ENCODE measurements at regions not wholly inside any gene's neighbourhood (a gene's known extent, or its start where the extent isn't known, plus 50 kb on each side); places are given as distances from the start of the nearest gene placed in this dataset.
A peak's percentile ranks its signal among the peaks of the same experiment; 100 is the strongest.

DNA sequence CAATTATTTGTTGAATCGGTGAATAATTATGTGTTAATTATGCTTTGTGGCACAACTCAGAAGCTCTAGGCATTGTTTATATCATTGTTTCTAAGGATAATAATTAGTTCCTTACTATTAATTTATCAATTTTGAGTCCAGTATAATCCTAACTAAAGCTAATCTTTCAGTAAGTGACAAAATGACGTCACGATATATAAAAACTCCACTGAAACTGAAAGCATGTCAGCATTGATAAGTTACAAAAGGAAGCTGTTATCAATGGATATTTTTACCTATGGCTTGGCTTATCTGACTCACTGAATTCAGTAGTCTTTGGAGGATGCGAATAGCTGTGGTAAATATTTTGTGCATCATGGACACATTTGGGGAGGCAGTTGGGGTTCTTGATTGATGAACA, 793.1 kb downstream of the NXPH1 start:
- Histone ChIP-seq H3K36me3 (ENCODE audit: control insufficient read depth, low read depth, low read length) (no peaks in the 10 kb centered on the region), H3K4me1 (ENCODE audit: control insufficient read depth, low read depth, low read length) (no peaks in the 10 kb centered on the region), H3K4me3 (ENCODE audit: low read length) (no peak overlapping the region), H3K27me3 (ENCODE audit: control insufficient read depth, insufficient read depth, low read length) (no peaks in the 10 kb centered on the region), H3K27ac (ENCODE audit: low read length) (no peak overlapping the region), H3K9ac (ENCODE audit: low read length) (no peak overlapping the region), H3K9me3 (ENCODE audit: control insufficient read depth, low read depth, low read length) (no peaks in the 10 kb centered on the region)

DNA sequence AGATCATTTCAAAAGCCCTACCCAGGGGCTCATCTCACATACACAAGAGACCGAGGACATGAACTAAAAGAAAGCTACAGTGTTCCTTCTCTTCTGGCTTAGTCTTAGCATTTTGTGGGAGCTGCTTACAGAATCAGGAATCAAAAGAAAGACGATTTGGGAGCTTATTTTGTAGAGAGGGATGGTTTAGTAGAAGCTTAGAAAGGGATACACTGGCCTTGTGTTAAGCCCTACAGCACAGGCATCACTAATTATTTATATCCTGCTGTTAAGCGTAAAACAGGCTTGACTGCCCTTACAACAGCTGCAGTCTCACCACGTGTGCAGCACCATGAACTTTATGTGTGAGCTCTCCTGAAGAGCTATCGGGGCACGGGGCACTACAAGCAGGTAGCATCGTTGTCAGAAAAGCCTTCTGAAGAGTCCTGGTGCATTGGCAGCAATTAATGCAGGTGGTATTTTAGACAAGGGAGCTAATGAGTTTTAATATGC, 798.3 kb downstream of the NXPH1 start:
- H3K27ac ChIP-seq (ENCODE audit: low read length), result no peak overlapping the region
- no peak overlapping the region for H3K9ac ChIP-seq (ENCODE audit: low read length)
- no peaks in the 10 kb centered on the region for H3K27me3 ChIP-seq (ENCODE audit: control insufficient read depth, insufficient read depth, low read length)
- no peaks in the 10 kb centered on the region for H3K9me3 ChIP-seq (ENCODE audit: control insufficient read depth, low read depth, low read length)
- no peak overlapping the region for H3K4me3 ChIP-seq (ENCODE audit: low read length)
- H3K4me1 ChIP-seq (ENCODE audit: control insufficient read depth, low read depth, low read length), result no peaks in the 10 kb centered on the region
- H3K36me3 ChIP-seq (ENCODE audit: control insufficient read depth, low read depth, low read length), result no peaks in the 10 kb centered on the region

GRCh38 chr7:9240001-9240400, 806.6 kb downstream of the NXPH1 start:
- no peaks in the 10 kb centered on the region for H3K9me3 ChIP-seq (ENCODE audit: control insufficient read depth, low read depth, low read length)
- H3K27me3 ChIP-seq (ENCODE audit: control insufficient read depth, insufficient read depth, low read length), result no peaks in the 10 kb centered on the region
- H3K36me3 ChIP-seq (ENCODE audit: control insufficient read depth, low read depth, low read length), result no peaks in the 10 kb centered on the region
- H3K4me1 ChIP-seq (ENCODE audit: control insufficient read depth, low read depth, low read length), result no peaks in the 10 kb centered on the region
- no peak overlapping the region for H3K9ac ChIP-seq (ENCODE audit: low read length)
- H3K27ac ChIP-seq (ENCODE audit: low read length), result no peak overlapping the region
- H3K4me3 ChIP-seq (ENCODE audit: low read length), result no peak overlapping the region

- Histone ChIP-seq H3K4me3 (ENCODE audit: low read length) (no peak overlapping the region), H3K9ac (ENCODE audit: low read length) (no peak overlapping the region), H3K27me3 (ENCODE audit: control insufficient read depth, insufficient read depth, low read length) (no peaks in the 10 kb centered on the region), H3K36me3 (ENCODE audit: control insufficient read depth, low read depth, low read length) (no peaks in the 10 kb centered on the region), H3K4me1 (ENCODE audit: control insufficient read depth, low read depth, low read length) (no peaks in the 10 kb centered on the region), H3K27ac (ENCODE audit: low read length) (no peak overlapping the region), H3K9me3 (ENCODE audit: control insufficient read depth, low read depth, low read length) (no peaks in the 10 kb centered on the region)
Observed at GRCh38 chr7:9241826-9242225, 808.4 kb downstream of the NXPH1 start.

DNA sequence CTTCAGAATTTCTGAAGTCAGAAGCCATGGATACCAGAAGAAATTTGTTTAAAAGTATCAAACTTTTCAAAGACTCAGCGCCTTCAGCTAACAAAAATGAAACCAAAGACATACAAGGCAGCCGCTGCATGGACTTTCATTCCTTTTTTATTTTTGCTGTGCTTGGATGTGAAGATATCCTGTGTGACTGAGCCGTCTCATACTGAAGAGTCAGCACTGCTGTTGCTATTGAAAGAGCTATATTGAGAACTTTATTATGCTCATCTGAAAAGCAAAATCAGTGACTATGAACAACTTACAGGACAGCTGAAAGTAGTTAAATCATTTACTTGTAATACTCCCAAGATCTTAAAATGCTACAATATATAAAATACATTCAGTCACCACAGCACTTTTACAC, 809.2 kb downstream of the NXPH1 start:
- no peak overlapping the region for H3K27ac ChIP-seq (ENCODE audit: low read length)
- no peaks in the 10 kb centered on the region for H3K27me3 ChIP-seq (ENCODE audit: control insufficient read depth, insufficient read depth, low read length)
- no peaks in the 10 kb centered on the region for H3K9me3 ChIP-seq (ENCODE audit: control insufficient read depth, low read depth, low read length)
- no peaks in the 10 kb centered on the region for H3K36me3 ChIP-seq (ENCODE audit: control insufficient read depth, low read depth, low read length)
- H3K4me3 ChIP-seq (ENCODE audit: low read length), result no peak overlapping the region
- no peaks in the 10 kb centered on the region for H3K4me1 ChIP-seq (ENCODE audit: control insufficient read depth, low read depth, low read length)
- H3K9ac ChIP-seq (ENCODE audit: low read length), result no peak overlapping the region

DNA sequence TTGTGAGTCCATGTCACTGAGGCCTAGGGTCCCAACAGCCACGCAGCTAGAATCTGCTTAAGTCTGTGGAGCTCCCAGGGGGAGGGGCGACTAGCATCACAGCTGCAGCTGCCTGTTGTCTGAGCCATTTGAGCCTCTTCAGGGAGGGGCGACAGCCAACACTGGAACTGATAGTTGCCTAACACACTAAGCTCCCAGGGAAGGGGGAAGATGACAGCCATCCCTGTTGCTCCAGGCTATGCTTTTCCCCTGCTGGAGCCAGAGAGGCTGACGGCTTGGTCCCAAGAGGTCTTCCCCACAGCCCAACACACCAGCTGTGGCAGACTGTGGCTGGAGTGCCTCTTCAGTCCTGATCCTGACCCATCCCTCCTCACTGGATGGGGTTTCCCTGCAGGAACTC, 817.5 kb downstream of the NXPH1 start:
- no peaks in the 10 kb centered on the region for H3K9me3 ChIP-seq (ENCODE audit: control insufficient read depth, low read depth, low read length)
- no peak overlapping the region for H3K9ac ChIP-seq (ENCODE audit: low read length)
- H3K36me3 ChIP-seq (ENCODE audit: control insufficient read depth, low read depth, low read length), result no peaks in the 10 kb centered on the region
- no peak overlapping the region for H3K4me3 ChIP-seq (ENCODE audit: low read length)
- no peak overlapping the region for H3K27ac ChIP-seq (ENCODE audit: low read length)
- H3K27me3 ChIP-seq (ENCODE audit: control insufficient read depth, insufficient read depth, low read length), result no peaks in the 10 kb centered on the region
- no peaks in the 10 kb centered on the region for H3K4me1 ChIP-seq (ENCODE audit: control insufficient read depth, low read depth, low read length)

- Histone ChIP-seq H3K9me3 (ENCODE audit: control insufficient read depth, low read depth, low read length) (no peaks in the 10 kb centered on the region), H3K27ac (ENCODE audit: low read length) (no peak overlapping the region), H3K4me1 (ENCODE audit: control insufficient read depth, low read depth, low read length) (no peaks in the 10 kb centered on the region), H3K27me3 (ENCODE audit: control insufficient read depth, insufficient read depth, low read length) (no peaks in the 10 kb centered on the region), H3K4me3 (ENCODE audit: low read length) (no peak overlapping the region), H3K9ac (ENCODE audit: low read length) (no peak overlapping the region), H3K36me3 (ENCODE audit: control insufficient read depth, low read depth, low read length) (no peaks in the 10 kb centered on the region)
Observed at GRCh38 chr7:9264395-9264794, 831.0 kb downstream of the NXPH1 start.

- no peaks in the 10 kb centered on the region for H3K9me3 ChIP-seq (ENCODE audit: control insufficient read depth, low read depth, low read length)
- H3K4me3 ChIP-seq (ENCODE audit: low read length), result no peak overlapping the region
- no peaks in the 10 kb centered on the region for H3K36me3 ChIP-seq (ENCODE audit: control insufficient read depth, low read depth, low read length)
Observed at GRCh38 chr7:9280088-9280487, 846.7 kb downstream of the NXPH1 start.

DNA sequence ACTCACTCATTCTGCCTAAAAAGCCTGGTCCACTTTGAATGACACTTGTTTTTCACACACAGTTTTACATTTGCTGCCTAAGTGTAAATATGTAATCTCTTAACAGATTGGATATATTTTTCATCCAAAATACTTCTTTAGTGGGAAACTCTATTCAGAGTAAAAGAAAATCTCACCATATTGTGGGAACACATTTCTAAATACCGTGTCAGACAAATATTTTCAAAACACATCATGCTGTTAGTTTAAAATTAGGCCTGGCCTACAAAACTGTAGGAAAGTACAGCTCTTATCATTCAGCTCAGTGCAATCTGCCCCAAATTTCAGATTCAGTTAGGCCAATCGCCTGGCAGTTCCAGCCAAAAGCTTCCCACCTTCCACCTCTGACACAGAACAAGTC, 849.8 kb downstream of the NXPH1 start:
- no peak overlapping the region for H3K4me3 ChIP-seq (ENCODE audit: low read length)
- H3K27me3 ChIP-seq (ENCODE audit: control insufficient read depth, insufficient read depth, low read length), result no peaks in the 10 kb centered on the region
- H3K36me3 ChIP-seq (ENCODE audit: control insufficient read depth, low read depth, low read length), result no peaks in the 10 kb centered on the region
- H3K27ac ChIP-seq (ENCODE audit: low read length), result no peak overlapping the region
- no peak overlapping the region for H3K9ac ChIP-seq (ENCODE audit: low read length)
- H3K4me1 ChIP-seq (ENCODE audit: control insufficient read depth, low read depth, low read length), result peaks cover 15% of the 10 kb centered on the region
- H3K9me3 ChIP-seq (ENCODE audit: control insufficient read depth, low read depth, low read length), result no peaks in the 10 kb centered on the region

More at GRCh38 chr7:9280088-9280487, 846.7 kb downstream of the NXPH1 start:
- peaks cover 19% of the 10 kb centered on the region for H3K4me1 ChIP-seq (ENCODE audit: control insufficient read depth, low read depth, low read length)
- H3K27ac ChIP-seq (ENCODE audit: low read length), result peak overlapping the region; percentile 9
- H3K9ac ChIP-seq (ENCODE audit: low read length), result no peak overlapping the region
- no peaks in the 10 kb centered on the region for H3K27me3 ChIP-seq (ENCODE audit: control insufficient read depth, insufficient read depth, low read length)

DNA sequence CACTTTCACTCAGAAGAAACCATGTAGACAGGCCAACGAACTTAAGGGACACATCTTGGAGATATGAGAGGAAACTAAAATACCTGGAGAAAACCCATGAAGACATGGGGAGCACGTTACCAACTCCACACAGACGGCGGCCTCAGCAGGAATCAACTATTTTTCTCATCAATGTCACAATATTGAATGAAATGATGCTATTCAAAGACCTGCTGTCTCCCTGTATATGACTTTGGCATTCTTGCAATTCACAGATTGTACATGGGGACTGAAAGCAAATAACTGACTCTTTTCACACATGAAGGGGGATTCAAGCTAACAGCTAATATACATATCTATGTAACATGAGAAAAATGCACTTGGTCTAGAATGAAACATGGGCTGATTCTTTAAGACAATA, 869.0 kb downstream of the NXPH1 start:
- H3K36me3 ChIP-seq (ENCODE audit: control insufficient read depth, low read depth, low read length), result no peaks in the 10 kb centered on the region
- H3K9ac ChIP-seq (ENCODE audit: low read length), result no peak overlapping the region
- no peaks in the 10 kb centered on the region for H3K27me3 ChIP-seq (ENCODE audit: control insufficient read depth, insufficient read depth, low read length)
- H3K9me3 ChIP-seq (ENCODE audit: control insufficient read depth, low read depth, low read length), result no peaks in the 10 kb centered on the region
- H3K4me3 ChIP-seq (ENCODE audit: low read length), result no peak overlapping the region
- no peaks in the 10 kb centered on the region for H3K4me1 ChIP-seq (ENCODE audit: control insufficient read depth, low read depth, low read length)
- H3K27ac ChIP-seq (ENCODE audit: low read length), result no peak overlapping the region

GRCh38 chr7:9307131-9307530, 873.7 kb downstream of the NXPH1 start:
- H3K27ac ChIP-seq (ENCODE audit: low read length), result no peak overlapping the region
- no peaks in the 10 kb centered on the region for H3K9me3 ChIP-seq (ENCODE audit: control insufficient read depth, low read depth, low read length)
- H3K4me1 ChIP-seq (ENCODE audit: control insufficient read depth, low read depth, low read length), result no peaks in the 10 kb centered on the region

DNA sequence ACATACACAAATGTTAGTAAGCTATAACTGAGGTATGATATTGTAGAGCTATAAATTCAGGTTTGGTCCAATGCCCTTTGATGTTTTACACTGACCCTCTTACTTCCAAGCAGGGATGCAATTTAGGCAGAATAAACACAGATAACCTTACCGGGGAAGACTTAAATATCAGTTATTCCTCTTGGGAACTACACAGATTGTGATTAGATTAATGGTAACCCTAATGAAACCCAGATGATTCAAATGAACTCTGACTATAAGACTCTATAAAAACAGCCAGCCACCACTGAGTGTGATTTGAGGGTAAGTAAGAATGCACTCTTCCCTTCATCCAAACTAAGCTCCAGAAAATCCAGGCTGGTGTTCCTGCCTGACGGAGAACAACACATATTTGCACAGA, 891.1 kb downstream of the NXPH1 start:
- Histone ChIP-seq H3K9ac (ENCODE audit: low read length) (no peak overlapping the region), H3K9me3 (ENCODE audit: control insufficient read depth, low read depth, low read length) (no peaks in the 10 kb centered on the region), H3K27me3 (ENCODE audit: control insufficient read depth, insufficient read depth, low read length) (no peaks in the 10 kb centered on the region), H3K27ac (ENCODE audit: low read length) (no peak overlapping the region), H3K4me3 (ENCODE audit: low read length) (no peak overlapping the region), H3K4me1 (ENCODE audit: control insufficient read depth, low read depth, low read length) (peaks cover 4% of the 10 kb centered on the region), H3K36me3 (ENCODE audit: control insufficient read depth, low read depth, low read length) (no peaks in the 10 kb centered on the region)

More at GRCh38 chr7:9307131-9307530, 873.7 kb downstream of the NXPH1 start:
- H3K4me3 ChIP-seq (ENCODE audit: low read length), result no peak overlapping the region
- H3K9ac ChIP-seq (ENCODE audit: low read length), result no peak overlapping the region
- H3K36me3 ChIP-seq (ENCODE audit: control insufficient read depth, low read depth, low read length), result no peaks in the 10 kb centered on the region
- no peaks in the 10 kb centered on the region for H3K27me3 ChIP-seq (ENCODE audit: control insufficient read depth, insufficient read depth, low read length)
